Amniotic epithelial cell (primary cell): ENCODE measurements at regions not wholly inside any gene's neighbourhood (a gene's known extent, or its start where the extent isn't known, plus 50 kb on each side); places are given as distances from the start of the nearest gene placed in this dataset.

ENCODE experiments used
- DNase-seq: peaks from one replicate; pipeline ENCODE4 v3.0.0-alpha.2; 2010; ENCODE audit warnings: low read depth

DNA sequence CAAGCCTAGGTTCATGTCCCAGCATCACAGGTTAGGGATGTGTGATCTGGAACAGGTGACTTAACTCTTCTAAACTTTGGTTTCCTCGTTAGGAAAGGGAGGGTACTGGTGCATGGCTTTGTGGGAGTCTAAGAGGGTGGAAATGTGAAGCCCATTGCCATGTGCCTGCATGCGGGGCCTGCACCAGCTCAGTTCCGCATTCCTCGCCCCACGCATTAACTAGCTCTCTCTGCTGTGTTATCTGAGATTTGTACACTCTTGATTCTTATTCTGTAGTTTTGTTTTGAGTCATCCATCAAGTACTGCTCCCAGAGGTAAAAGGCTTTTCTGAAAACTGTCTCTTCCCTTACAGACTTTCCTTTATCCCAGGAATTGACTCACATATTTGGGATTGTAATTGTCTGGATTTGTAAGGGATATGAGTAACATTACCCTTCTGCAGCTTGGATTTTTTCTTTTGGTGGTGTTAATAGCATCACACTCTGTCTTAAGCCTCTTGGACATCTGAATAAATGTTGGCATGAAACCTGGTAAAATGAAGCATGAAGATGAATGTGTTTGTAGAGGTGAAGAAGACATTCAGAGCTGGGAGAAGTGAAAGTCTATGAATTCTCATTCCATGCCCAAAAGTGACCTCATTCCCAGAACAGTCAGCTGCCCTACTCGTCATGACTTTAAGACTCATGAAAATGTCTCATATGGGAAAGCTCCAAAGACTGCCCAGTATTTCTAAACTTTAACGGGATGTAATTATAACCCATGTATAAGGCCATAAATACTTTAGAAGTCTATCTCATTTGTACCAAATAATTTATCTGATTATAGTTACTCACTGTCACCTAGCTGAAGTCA is 357.3 kb downstream of the FOXA2 start:
- no peak for DNase-seq

DNA sequence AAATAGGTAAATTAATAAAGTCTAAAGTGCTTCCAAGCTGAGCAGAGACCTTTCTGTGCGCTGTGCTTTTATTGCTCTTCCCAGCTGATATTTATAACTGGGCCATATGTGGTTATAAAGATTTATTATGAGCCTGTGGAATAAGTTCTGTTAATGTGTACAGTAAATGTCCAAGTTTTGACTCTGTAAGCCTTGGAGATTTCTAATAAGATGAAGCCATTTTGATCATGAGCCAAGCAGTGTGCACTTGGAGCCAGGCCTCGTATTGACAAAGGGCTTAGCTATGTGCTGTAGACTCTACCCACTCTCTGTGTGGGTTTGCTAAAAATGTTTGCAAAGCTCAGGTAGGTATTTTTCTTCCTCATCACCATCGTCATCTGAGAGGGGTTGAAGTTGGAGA is 361.1 kb downstream of the FOXA2 start:
- no peak for DNase-seq

DNA sequence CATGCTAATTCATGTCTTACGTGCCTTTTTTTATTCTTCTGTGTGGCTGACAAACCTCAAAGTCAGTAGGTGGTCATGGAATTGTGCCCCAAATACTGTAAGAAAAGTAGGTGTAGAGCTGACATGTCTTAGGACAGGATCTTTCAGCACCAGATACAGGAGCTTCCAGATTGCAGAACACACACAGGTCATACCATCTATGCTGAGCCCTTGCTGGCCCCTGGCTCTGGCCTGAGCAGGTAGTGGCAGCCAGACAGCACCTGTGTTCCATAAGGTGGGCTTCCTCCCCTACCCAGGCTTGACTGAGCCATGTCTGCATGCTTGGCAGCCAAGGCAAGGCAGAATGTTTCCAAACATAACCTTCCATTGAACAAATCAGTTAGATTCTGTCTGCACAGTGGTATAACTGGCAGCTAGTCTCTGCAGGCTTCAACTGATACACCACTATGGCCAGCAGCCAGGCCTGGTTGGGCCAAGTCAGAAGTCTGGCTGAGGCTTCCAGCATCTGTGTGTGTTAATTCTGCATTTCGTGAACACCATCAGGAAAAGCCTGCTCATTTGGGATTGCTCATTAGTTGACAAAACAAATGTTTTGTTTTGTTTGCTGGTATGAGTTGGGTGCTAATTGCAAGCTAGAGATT is 366.5 kb downstream of the FOXA2 start:
- DNase-seq, result no peak

DNA sequence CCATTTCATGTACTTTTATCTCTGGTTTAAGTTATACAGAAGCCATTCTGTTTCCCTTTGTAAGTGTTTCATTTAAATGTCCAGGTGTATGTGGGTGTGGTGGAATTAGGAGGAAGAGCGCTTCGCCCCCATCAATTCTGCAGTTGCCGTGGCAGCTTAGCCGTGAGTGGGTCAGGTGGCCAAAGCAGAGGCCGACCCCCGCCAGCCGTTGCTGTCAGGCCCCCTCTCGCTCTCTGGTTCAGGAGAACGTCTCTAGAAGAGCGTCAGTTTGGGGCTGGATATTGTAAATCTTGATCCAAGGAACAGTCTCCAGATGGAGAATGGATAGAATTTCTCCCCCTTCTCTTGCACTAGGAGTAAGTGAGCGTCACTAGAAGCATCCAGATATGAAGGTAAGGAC is 367.4 kb downstream of the FOXA2 start:
- DNase-seq, result no peak

DNA sequence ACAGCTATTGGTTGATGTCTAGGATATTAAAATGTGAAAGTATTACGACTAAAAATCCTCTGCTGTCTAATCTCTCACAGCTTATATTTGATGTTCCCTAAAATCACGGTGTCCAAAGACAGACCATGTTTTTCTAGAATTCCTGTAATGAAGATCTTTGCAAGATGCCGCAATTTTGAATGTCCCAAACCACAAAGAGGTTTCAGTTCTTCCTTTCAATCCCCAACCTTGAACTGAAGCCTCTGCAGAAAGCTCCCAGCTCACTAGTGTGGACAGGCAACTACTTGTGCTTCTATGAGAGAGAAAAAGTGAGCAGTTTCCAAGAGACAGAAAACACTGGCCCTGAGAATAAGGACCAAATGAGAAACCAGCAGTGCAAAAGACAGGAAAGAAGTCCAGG is 370.1 kb downstream of the FOXA2 start:
- DNase-seq, result no peak

DNA sequence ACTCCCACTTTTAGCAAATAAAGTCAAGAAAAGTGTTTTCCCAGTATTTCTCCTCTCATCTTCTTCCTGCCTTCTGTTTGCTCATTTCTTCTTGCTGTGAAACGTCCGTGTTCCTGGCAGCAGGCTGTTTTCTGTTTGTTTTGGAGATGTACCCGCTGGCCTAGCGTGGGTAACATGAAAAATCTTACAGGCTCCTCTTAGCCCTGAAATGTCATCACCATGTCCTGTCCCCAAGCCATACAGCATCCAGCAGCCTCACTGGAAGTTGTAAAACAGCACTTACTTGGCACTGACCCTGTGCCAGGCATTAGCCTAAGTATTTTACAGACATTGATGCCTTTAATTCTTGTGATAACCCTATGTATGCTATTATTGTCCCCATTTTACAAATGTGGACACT is 371.1 kb downstream of the FOXA2 start:
- DNase-seq, result no peak

DNA sequence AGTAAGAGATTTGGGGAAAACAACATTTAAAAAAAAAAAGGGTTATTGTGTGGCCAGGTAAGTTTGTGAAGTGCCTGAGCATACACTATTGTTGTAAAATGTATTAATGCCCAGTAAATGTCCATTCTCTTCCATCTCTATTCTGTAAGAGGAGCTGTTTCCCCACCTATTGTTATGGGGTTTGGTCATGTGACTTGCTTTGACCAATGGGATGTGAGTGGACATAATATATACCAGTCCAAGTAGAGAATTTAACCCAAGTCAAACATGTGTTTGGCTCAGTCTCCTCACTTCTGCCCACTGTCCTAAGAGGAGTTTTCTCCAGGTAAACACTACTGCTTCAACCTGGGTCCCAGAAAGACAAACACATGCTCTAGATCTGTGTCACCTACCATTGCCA is 377.1 kb downstream of the FOXA2 start:
- DNase-seq, result no peak

DNA sequence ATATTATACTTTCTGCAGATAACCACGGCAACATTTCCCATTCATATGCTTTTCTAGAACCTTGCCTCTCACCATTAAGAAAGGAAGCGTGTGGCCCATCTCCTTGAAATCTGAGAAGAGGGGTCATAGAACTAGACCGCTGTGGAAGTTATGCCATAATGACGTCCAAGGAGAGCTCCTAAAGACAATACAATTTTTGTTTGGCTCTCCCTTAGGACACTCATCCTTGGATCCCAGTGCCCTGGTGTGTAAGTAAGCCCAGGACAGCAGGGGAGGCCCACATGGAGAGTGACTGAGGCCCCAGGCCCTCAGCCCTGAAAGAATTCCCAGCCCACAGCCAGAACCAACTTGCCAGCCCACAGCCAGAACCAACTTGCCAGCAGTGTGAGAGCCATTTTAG is 379.6 kb downstream of the FOXA2 start:
- no peak for DNase-seq

DNA sequence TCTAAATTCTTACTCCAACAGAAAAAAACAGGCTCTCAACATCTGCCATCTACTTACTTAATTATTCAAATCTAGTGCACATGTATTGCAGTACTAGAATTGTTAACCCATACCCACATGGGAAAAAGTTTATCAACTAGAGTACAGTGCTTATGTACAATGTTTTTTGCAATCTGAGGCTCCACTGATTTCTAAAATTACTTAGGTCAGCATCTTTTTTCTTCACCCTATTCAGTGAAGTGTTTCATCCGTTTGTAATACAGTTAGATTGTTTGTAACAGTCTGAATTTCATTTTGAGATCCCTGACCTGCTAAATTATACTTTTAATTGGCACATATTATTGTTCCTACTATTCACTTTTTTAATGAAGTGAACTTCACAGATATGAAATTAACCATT is 402.2 kb downstream of the FOXA2 start:
- DNase-seq, result no peak

DNA sequence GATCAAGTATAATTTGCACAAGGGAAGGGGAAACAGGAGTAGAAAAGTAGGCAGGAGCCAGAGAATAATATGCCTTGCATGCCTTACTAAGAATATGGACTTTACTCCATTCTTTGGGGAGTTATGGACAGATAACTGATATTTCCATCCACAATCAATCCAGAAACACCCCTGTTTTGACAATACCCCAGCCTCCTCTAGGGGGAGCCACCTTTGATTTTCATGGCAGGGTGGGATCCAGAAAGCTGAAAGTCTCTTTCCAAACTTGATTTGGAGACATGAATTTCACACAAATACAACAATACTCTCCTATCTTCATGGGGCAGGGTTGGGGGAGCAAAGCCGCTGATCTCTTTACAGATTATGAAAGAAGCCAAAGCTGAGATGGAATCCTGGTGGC is 404.1 kb downstream of the FOXA2 start:
- no peak for DNase-seq

DNA sequence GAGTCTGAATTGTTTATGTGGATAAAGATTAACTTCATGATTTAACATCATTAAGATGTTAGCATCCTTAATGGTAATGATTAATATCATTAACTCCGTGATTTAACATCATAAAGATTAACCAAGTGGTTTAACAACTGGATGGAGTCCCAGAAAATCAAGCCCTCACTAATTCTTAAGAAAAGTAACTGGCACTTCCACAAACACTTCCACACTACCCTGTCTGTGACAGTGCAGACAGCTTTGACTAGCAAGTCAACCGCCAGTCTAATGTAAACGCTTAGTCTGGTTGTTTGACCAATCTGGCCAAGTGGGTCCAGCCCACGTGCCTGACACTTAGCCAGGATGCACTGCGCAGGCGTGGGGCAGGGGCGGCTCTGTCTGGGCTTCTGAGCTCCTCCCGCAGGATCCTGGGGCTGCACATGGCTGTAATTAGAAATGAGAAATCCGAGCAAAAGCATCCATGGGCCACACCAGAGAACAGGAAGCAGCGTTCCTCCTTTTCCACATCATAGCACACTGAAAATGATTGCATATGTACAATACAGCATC is 424.2 kb downstream of the FOXA2 start:
- DNase-seq, result no peak

DNA sequence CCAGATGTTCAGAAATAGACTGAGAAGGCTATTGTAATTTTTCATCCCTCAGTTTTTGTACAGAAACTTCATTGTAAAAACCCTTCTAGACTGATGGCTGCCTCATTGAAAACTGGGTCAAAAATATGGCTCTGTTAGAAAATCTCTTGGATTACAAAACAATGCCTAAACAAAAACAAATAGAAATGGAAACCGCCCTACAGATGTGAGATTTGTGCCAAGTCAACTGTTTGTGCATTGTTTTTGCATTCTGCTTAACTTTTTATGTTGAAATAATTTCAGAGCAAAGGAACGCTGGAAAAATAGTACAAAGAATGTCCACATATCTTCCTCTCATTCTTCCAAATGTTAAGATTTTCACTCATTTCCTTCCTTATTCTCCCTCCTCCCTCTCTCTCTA is 425.1 kb downstream of the FOXA2 start:
- no peak for DNase-seq

DNA sequence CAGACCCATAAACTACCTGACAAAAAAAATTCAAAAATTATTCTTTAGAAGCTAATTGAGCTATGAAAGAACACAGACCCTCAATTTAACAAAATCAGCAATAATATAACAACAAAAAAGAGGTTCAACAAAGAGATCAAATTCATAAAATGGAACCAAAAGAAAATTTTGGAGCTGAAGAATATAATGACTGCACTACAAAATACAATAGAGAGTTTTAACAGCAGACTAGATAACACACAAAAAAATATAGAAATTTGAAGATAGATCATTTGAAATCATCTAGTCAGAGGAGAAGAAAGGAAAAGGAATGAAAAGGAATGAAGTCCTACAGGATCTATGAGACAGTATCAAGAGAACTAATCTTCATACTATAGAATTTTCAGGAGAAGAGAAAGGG is 422.1 kb downstream of the PAX1 start:
- DNase-seq, result no peak

DNA sequence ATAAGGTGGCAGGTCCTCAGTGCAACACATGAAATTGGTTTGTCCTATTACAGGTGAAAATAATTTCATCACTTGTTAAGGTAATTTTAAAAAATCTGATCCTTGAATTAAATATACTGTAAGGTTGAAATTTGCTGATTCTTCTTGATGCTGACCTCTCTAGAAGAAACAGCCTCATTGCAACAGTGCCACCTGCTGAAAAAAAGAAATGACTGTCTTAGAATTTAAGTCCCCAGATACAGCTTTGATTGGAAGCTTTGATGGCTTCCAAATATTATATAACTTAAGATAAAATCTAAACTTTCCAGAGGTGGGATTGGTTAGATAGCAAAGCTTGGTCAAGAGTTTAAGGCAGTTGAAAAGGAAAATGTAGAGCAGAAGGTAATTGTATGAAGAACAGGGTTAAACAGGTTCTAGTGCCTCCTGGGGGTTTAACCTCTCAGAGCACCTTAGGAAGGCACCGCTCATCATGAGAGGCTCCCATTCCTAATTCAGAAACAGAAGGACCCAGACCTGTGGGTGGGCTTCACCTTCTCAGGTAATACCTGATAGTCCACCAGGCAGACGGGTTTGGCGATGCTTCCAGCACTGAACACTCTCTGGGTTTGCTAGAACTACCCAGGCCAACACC is 401.0 kb downstream of the PAX1 start:
- DNase-seq, result no peak

DNA sequence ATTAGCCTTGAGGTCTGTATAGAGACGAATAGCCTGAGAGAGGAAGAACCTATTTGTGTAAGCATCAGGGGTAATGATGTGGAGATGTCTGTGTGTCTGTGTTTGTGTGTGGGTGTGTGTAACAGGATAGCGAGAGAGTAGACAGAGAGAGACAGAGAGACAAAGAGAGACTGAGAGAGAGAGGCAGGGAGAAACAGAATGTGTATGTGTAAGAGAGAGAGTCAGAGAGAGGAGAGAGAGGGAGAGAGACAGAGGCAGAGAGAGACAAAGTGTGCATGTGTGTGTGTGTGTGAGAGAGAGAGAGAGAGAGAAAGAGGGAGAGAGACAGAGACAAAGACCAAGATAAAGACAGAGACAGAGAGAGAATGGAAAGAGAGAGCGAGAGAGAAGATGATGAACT is 396.1 kb downstream of the PAX1 start:
- DNase-seq, result no peak

DNA sequence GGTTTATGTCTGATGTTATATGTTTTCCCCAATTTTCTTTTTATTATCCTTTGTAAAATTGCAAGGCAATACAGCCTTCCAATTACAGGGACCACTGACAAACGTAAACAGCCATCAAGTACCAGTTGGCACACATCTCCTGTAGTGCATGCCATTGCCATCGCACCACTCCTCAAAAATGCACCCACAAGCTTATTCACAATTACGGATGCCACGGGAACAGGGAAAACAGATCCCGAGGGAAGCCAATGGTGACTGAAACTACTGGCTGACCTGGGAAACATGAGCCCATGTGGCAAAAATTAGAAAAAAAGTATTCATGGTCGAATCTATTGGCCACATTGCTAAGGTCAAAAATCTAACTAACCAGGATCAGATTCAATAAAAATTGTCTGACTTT is 395.2 kb downstream of the PAX1 start:
- no peak for DNase-seq

DNA sequence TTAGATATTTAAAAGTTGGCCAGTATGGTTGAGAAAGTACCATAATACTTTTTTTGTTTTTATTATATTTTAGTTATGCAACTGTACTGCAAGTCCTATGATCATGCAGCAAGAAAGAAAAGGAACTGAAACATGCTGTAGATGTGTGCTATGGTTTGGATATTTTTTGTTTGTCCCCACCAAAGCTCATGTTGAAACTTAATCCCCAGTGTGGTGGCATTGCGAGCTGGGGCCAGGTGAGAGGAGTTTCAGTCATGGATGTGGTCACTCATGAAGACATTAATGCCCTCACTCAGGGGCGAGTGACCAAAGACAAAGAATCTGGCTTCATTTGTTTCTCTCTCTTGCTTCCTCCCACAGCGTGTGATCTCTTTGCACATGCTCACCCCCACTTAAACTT is 393.9 kb downstream of the PAX1 start:
- no peak for DNase-seq

DNA sequence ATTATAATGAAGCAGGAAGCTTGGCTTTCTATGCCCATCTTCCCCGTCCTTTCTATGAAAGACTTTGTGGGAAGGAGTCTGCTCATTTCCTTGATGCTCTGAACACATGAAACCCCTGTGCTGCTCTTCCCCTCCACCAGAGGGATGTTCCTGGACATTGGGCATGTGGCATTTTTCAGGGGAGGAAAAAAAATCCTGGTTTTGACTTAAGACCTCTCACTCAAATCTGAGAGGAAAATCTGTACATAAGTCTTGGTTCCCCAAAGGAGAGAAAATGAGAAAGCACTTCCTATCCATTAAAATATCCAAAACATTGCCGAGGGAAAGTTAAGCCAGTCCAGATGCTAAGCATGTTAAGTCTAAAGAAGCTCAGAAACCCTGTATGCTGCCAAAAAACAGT is 393.0 kb downstream of the PAX1 start:
- DNase-seq, result no peak

DNA sequence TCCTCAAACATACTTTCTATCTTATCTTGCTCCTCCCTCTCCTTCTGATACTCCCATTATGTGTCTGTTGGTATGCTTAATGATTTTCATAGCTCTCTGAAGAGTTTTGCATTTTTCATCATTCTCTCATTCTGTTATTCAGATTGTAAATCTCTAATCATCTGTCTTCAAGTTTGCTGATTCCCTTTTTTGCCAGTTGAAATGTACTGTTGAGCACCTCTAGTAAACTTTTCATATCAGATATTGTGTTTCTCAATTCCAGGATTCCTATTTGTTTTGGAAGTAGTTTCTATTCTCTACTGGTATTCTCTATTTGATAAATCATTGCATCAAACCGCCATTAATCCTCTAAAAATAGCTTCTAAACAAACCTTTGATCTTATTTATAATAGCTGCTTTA is 387.7 kb downstream of the PAX1 start:
- DNase-seq, result no peak

DNA sequence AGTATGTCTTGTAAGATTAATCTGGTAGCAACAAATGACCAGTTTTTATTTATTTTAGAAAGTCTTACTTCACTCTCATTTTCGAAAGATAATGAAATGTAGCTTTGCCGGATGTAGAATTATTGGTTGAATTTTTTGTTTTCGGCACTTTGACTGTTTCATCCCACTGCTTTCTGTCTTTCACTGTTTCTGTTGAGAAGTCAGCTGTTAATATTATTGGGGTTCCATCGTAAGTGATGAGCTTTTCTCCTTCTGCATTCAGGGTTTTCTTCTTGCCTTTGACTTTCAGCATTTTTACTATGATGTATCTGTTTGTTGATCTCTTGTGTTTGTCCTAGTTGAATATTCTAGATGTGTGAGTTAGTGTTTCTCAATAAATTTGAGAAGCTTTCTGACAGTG is 383.4 kb downstream of the PAX1 start:
- no peak for DNase-seq

DNA sequence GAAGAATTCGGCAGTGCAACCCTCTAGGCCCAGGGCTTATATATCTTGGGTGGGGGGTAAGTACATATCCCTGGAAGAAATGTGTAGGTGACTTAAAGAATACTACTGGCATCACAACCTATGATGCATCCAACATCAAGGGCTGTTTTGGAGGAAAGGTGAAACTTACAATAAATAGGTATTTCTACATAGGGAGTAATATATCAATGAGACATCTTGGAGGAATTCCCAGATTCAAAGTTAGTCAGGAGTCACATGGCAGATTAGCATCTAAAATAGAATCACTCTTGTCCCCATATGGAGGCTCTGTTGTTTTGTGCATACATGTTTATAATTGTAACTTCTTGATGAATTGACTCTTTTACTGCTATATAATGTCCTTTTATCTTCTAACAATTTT is 375.5 kb downstream of the PAX1 start:
- DNase-seq, result peak; percentile 1

DNA sequence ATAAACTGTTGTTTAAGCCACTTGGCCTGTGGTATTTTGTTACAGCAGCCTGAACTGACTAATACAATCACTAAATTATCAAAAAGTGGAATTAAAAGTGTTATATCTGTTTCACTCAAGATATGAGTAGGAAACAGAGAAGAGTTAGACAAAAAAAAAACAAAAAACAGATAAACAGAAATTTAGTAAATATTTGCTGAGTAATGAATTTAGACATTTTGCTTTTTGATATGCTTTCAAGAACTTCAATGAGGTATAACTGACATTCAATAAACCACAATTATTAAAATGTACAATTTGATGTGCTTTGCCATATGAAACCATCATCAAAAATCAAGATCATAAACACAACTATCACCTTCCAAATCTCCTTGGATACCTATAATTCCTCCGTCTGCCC is 369.2 kb downstream of the PAX1 start:
- no peak for DNase-seq

DNA sequence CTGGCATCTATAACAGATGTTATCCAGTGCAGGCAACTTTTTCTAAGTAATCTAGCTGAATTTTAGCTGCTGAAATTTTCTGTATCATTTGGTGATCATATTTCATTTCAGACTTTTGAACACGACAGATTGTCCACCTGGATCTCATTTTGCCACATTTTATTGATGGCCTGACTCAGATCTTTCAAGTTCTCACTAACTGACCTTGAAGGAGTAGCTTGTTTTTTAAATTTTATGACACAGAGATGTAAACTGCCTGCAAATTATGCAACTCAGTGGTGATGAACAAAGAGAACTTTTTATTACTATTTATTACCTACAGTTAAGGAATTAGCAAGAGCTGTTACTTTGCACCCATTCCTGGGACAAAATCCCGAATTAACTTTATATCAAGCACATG is 366.4 kb downstream of the PAX1 start:
- DNase-seq, result no peak
